Testis (tissue), 2 donors: ENCODE measurements at regions not wholly inside any gene's neighbourhood (a gene's known extent, or its start where the extent isn't known, plus 50 kb on each side); places are given as distances from the start of the nearest gene placed in this dataset.

ENCODE experiments used
- POLR2A ChIP-seq: fragments of 450-650 bp; IDR thresholded peaks from one replicate; pipeline ENCODE4 v1.6.1; 2017; ENCODE audit warnings: antibody characterized with exemption, mild to moderate bottlenecking, moderate library complexity
- TF ChIP-seq, protein P1 (sequence below), 3 experiments: fragments of 450-650 bp in 2 of 3; fragments of 200-600 bp in 1 of 3; sonication (generic) in 1 of 3; IDR thresholded peaks; one replicate each; pipeline ENCODE4 v1.5.1; 2016 to 2019; ENCODE audit warnings: antibody characterized with exemption in 3 of 3, mild to moderate bottlenecking in 2 of 3, moderate library complexity in 1 of 3

DNA sequence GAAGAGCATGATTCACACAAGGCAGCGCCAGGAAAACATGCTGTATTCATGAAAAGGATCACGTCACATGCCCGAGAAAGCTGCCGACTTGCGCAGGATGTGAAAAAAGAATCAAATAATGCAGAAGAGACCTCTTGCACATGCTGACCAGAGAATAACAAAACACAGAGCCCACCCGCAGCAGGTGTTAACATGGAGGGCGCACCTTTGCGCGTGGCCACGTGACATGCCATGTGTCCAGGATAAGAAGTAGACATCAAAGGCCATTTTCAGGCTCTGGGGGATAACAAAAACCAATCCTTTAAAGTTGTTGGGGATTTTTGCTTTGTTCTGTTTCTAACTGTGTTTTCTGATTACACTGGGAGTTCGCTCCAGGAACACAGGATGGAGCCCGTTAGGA, 1332.8 kb downstream of the ZPLD1 start:
- TF ChIP-seq, protein P1, sequence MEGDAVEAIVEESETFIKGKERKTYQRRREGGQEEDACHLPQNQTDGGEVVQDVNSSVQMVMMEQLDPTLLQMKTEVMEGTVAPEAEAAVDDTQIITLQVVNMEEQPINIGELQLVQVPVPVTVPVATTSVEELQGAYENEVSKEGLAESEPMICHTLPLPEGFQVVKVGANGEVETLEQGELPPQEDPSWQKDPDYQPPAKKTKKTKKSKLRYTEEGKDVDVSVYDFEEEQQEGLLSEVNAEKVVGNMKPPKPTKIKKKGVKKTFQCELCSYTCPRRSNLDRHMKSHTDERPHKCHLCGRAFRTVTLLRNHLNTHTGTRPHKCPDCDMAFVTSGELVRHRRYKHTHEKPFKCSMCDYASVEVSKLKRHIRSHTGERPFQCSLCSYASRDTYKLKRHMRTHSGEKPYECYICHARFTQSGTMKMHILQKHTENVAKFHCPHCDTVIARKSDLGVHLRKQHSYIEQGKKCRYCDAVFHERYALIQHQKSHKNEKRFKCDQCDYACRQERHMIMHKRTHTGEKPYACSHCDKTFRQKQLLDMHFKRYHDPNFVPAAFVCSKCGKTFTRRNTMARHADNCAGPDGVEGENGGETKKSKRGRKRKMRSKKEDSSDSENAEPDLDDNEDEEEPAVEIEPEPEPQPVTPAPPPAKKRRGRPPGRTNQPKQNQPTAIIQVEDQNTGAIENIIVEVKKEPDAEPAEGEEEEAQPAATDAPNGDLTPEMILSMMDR (IDR thresholded peaks at IDR 0.05) = no peak
- TF ChIP-seq POLR2A = no peak
